HG02870 (cell line): ENCODE measurements at regions not wholly inside any gene's neighbourhood (a gene's known extent, or its start where the extent isn't known, plus 50 kb on each side); places are given as distances from the start of the nearest gene placed in this dataset.
"Not testable (repeated sequence)": the region's sequence is repeated elsewhere in the genome, so short reads cannot be mapped to it uniquely, and the experiment has no call there.

ENCODE experiments used
- ATAC-seq: cut with Tn5 transposase; IDR thresholded peaks from one replicate; pipeline ENCODE4 v1.9.1; 2021; ENCODE audit warnings: mild to moderate bottlenecking, moderate library complexity; ENCODE audit not compliant: unreplicated experiment

GRCh38 chr17:69669441-69670178 lies 255.1 kb downstream of the MAP2K6 start:
- ATAC-seq = no peak

- no peak for ATAC-seq
Observed at GRCh38 chr17:69672924-69673323, 258.4 kb downstream of the MAP2K6 start.

GRCh38 chr17:69677130-69677529 lies 262.6 kb downstream of the MAP2K6 start:
- ATAC-seq = no peak

GRCh38 chr17:69678206-69678605 lies 263.7 kb downstream of the MAP2K6 start:
- no peak for ATAC-seq

GRCh38 chr17:69679829-69680228 lies 265.3 kb downstream of the MAP2K6 start:
- no peak for ATAC-seq

- ATAC-seq = no peak
Observed at GRCh38 chr17:69684251-69684650, 269.8 kb downstream of the MAP2K6 start.

- ATAC-seq = not testable (repeated sequence)
Observed at GRCh38 chr17:69685150-69685549, 270.7 kb downstream of the MAP2K6 start.

GRCh38 chr17:69690531-69690930 lies 276.0 kb downstream of the MAP2K6 start:
- ATAC-seq = no peak

- ATAC-seq = no peak
Observed at GRCh38 chr17:69692171-69692570, 277.7 kb downstream of the MAP2K6 start.

GRCh38 chr17:69695646-69696045 lies 281.1 kb downstream of the MAP2K6 start:
- no peak for ATAC-seq

- no peak for ATAC-seq
Observed at GRCh38 chr17:69696650-69697049, 282.2 kb downstream of the MAP2K6 start.

GRCh38 chr17:69698352-69698751 lies 283.9 kb downstream of the MAP2K6 start:
- ATAC-seq = not testable (repeated sequence)

- ATAC-seq = no peak
Observed at GRCh38 chr17:69702078-69702477, 287.6 kb downstream of the MAP2K6 start.

GRCh38 chr17:69703751-69704150 lies 289.3 kb downstream of the MAP2K6 start:
- ATAC-seq = no peak

GRCh38 chr17:69704935-69705334 lies 290.4 kb downstream of the MAP2K6 start:
- ATAC-seq = no peak

- ATAC-seq = no peak
Observed at GRCh38 chr17:69706127-69706526, 291.6 kb downstream of the MAP2K6 start.

- no peak for ATAC-seq
Observed at GRCh38 chr17:69709441-69709840, 294.9 kb downstream of the MAP2K6 start.

- no peak for ATAC-seq
Observed at GRCh38 chr17:69710926-69711325, 296.4 kb downstream of the MAP2K6 start.

- ATAC-seq = no peak
Observed at GRCh38 chr17:69711541-69711940, 297.0 kb downstream of the MAP2K6 start.

GRCh38 chr17:69712801-69713311 lies 298.4 kb downstream of the MAP2K6 start:
- no peak for ATAC-seq

- no peak for ATAC-seq
Observed at GRCh38 chr17:69713815-69714214, 299.3 kb downstream of the MAP2K6 start.

GRCh38 chr17:69714669-69715068 lies 300.2 kb downstream of the MAP2K6 start:
- ATAC-seq = no peak

GRCh38 chr17:69715656-69716055 lies 301.2 kb downstream of the MAP2K6 start:
- ATAC-seq = no peak
